Fibroblast of skin of abdomen (primary cell): ENCODE measurements at regions not wholly inside any gene's neighbourhood (a gene's known extent, or its start where the extent isn't known, plus 50 kb on each side); places are given as distances from the start of the nearest gene placed in this dataset.
"Not testable (repeated sequence)": the region's sequence is repeated elsewhere in the genome, so short reads cannot be mapped to it uniquely, and the experiment has no call there.

Experiments
- DNase-seq: peaks from one replicate; pipeline ENCODE4 v3.0.0-alpha.2; 2013

DNA sequence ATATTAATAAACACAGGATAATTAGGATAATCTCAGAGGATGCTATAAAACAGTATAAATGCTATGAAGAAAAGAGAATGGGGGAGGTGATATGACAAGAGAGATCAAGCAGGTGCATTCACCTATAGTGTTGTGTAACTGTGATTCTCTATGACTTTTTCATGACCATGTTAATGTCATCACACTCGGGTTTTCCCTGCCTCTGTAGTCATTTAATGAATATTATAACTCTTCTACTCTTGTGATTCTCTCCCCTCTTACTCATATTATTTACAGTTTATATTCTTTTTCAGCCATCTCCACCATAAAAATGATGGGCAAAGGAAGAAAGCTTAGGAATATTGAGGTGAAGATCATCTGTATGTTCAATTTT is 106.9 kb upstream of the SGK1 start:
- DNase-seq = no peak

GRCh38 chr6:134424165-134424797 is 106.4 kb upstream of the SGK1 start:
- no peak for DNase-seq

DNA sequence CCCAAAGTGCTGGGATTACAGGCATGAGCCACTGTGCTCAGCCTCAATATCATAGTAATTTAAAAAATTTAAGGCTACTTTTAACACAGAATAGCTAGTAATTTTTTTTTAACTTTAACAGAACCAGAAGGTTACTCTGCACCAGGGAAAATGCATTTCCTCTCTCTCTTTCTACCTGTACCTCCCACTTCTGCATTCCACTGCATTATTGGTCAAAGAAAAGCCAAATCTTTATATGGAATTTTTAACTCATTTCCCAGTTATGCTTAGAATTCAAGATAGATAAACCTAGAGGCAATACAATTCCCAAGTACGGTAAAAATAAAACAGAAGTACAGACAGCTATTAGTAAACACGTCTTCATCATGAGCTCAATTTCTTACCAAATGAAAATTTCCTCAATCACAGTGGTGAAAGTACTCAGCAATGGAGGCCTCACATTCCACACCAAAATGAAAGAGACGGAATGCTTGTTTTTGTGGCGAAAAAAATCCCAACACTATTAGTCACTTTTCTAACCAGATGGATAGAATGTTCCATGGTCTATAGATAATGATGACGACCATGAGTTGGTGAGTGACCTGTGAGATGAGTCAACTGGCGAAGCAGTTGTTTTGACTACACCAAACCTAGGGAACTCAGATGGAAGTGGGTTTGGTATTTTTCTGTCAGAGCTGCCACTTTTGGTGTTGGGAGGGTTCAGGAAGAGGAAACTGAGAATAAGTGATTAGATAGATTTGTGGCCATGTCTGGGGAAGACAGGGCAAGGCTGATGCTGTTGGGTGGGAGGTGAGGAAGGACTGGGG is 104.7 kb upstream of the SGK1 start:
- DNase-seq = peak; percentile 99

- peak; percentile 66 for DNase-seq
Measured at GRCh38 chr6:134421501-134421900, 103.6 kb upstream of the SGK1 start.

- DNase-seq = peak; percentile 86
Measured at GRCh38 chr6:134420614-134421181, 102.8 kb upstream of the SGK1 start.

- peak; percentile 49 for DNase-seq
Measured at GRCh38 chr6:134419716-134420115, 101.8 kb upstream of the SGK1 start.

- peak; percentile 91 for DNase-seq
Measured at GRCh38 chr6:134416418-134417154, 98.7 kb upstream of the SGK1 start.

DNA sequence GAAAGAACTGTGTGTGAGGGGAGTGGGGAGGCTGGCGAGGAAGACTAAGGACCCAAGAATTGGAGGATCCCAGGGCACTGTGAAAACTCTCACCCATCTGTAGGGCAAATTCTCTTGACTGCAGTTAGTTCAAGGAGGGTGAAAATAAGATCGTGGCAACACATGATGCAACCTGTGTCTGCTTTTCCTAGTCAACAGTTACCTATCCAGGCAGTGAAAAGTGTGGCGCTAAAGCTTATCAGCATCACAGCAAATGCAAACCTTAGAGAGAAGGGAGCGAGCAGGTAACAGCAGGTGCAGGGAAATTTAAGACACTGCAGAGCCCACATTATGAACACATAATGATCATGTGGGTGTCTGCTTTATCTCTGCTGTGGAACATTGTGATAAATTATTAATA is 97.7 kb upstream of the SGK1 start:
- no peak for DNase-seq

GRCh38 chr6:134415194-134415593 is 97.3 kb upstream of the SGK1 start:
- DNase-seq = no peak

- DNase-seq = no peak
Measured at GRCh38 chr6:134414793-134415192, 96.9 kb upstream of the SGK1 start.

- DNase-seq = no peak
Measured at GRCh38 chr6:134413241-134413643, 95.3 kb upstream of the SGK1 start.

DNA sequence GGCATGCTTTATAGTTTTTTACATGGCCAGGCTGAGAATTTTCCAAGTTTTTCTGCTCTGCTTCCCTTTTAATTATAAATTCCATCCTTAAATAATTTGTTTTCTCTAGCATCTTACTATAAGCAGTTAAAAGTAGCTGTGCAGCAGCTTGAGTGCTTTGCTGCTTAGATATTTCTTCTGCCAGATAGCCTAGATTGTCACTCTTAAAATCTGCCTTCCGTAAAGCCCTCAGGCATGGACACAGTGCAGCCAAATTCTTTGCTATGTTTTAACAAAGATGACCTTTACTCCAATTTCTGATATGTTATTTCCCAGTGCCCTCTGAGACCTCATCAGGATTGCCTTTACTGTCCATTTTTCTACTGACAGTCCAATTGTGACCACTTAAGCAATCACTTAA is 92.6 kb upstream of the SGK1 start:
- no peak for DNase-seq

DNA sequence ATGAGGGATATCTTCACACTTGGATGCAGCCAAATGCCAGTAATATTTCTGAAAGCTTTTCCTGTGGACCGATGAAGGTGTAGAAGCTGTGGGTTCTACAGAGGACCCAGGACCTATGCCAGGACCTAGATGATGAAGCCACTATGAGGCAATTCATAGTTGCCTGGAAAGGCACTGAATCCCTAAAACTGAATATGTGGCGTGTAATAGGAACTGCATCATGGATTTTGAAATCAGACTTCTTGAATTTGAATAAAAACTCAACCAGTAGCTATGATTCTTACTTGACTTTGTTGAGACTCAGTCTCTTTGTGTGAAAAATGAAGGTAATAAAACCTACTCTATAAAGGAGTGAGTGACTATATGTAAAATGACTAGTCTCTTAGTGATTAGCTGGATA is 89.9 kb upstream of the SGK1 start:
- DNase-seq = no peak

DNA sequence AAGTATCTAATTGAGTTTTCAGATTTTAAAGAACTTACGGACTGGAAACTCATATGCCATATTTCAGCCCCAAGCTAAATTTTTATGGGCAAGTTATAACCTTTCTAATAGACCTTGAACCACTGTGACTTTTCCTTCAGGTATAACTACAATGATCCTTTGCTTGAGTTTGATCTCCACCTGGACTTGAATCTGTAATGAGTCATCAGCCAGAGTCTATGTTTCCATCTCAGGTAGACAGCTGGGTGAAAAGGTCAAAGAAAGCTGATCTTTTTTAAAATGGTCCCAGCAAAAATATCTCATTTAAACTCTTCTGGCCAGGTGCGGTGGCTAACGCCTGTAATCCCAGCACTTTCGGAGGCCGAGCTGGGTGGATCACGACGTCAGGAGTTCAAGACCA is 88.4 kb upstream of the SGK1 start:
- DNase-seq = no peak

DNA sequence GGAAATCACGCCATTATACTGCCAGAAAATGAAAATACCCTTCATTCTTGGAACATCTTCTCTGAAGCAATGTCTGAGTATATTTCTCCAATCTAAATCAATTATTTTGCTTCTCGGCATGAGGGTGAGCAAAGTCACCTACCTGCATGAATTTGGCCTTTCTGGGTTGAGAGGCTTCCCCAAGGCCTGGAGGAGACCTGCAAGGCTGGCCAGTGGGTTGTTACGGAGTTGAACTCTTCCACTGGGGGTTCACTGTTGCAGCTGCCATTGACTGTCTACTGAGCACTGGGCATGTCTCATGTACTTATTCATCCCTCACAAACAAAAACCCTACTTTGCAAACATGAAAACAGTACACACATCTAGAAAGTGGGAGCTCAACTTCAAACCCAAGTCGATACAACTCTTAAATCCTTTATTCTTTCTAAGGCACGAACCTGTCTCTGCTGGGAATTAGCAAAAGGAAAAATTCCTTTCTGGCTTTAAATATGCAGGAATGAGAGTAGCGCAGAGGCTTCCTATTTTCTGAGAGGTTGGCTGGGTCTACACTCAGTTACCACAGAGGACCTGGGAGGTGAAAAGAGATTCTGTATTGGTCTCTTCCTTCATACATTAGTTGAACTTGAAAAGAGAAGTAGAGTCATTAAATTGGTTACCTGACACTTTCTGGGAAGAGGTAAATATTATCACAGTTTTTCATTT is 87.6 kb upstream of the SGK1 start:
- no peak for DNase-seq

DNA sequence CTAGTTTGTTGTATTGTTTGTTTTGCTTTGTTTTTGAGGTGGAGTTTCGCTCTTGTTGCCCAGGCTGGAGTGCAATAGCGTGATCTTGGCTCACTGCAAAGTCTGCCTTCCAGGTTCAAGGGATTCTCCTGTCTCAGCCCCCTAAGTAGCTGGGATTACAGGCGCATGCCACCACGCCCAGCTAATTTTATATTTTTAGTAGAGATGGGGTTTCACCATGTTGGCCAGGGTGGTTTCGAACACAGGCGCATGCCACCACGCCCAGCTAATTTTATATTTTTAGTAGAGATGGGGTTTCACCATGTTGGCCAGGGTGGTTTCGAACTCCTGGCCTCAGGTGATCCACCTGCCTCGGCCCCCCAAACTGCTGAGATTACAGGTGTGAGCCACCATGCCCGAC is 85.4 kb upstream of the SGK1 start:
- not testable (repeated sequence) for DNase-seq

DNA sequence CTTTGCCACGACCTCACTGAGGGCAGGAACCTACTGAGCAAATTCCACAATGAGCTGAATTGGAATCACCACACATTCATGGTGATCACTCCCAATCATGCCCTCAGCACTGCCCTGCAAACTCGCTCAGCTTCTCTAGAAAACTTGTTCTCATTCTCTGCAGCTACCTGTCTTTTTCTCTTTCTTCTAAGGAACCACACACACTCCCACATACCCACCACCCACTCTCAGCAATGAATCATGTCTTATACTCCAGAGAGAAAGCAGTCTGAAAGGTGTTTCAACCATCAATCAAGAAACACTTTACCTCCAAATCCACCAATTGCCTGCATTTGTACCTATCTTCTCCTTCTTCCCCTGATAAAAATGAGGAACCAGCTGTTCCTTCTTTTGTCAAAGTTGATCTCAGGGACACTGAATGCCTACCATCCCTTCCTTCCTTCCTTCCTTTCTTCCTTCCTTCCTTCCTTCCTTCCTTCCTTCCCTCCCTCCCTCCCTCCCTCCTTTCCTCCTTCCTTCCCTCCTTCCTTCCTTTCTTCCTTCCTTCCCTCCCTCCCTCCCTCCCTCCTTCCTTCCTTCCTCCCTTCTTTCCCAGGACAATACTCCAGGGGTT is 84.6 kb upstream of the SGK1 start:
- DNase-seq = no peak

DNA sequence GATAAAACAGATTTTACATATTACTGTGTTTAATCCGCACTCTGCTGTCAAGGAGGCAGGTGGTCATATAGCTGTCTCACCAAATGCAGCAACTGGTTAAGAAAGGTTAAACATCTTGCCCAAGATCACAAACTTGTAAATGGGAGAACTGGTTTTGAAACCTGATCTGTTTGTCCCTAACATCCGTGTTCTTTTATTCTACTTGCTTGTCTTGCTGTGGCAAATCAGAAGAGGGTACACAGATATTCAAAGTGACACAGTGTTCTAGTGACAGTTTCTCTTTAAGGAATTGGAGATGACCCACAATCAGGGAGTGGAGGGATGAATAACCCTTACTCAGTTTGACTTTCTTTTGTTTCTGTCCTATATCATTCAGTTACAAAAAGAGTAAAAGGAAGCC is 83.0 kb upstream of the SGK1 start:
- no peak for DNase-seq

- no peak for DNase-seq
Measured at GRCh38 chr6:134398453-134398852, 80.5 kb upstream of the SGK1 start.

DNA sequence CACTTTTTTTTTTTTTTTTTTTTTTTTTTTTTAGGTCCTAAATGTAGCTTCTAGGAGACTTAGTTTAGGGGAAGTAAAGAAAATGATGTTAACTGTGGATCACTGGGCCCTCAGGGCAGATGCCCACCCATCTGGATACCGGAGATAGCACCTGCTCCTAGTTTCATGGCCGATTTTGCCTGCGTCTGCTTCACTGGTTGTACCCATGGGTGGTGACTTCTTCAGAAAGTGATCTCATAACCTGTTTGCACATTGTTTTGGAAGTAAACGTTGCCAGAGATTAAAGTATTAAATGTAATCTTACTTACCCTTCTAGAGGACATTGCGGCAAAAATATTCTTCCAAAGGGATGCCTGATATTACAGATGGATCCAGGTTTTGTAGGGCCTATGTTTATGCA is 79.8 kb upstream of the SGK1 start:
- DNase-seq = no peak

DNA sequence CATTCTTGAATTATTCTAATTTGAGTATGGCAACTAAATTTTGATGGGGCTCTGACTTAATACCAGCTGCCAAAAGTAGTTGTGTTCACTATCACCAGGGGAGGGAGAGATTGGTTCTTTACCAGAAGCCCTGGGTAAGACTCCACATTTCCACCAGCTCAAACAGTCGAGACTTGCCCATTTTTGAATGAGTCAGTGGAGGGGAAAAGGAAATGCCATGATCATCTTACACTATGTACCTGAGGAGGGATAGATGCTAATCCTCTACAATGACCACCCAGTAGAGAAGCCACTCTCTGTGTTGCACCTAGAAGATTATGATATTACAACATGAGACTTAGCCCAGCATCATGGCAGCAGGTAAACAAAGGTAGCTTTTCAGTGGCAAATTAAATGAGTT is 77.0 kb upstream of the SGK1 start:
- no peak for DNase-seq

GRCh38 chr6:134394208-134394607 is 76.3 kb upstream of the SGK1 start:
- DNase-seq = no peak
